Mesenchymal stem cell (in vitro differentiated cells and primary cell): ENCODE measurements at regions not wholly inside any gene's neighbourhood (a gene's known extent, or its start where the extent isn't known, plus 50 kb on each side); places are given as distances from the start of the nearest gene placed in this dataset.

Experiments used
- DNase-seq: peaks from one replicate; pipeline ENCODE4 v3.0.0-alpha.2; 2013
- H2AFZ ChIP-seq: one replicate; pipeline ENCODE4 v1.6.1; 2013; ENCODE audit warnings: low read depth, mild to moderate bottlenecking, control low read depth, inconsistent platforms, low read length, moderate library complexity
- H2AK5ac ChIP-seq: 2 replicates; pipeline ENCODE4 v1.6.1; 2013; ENCODE audit warnings: low read length, moderate library complexity, mild to moderate bottlenecking, inconsistent platforms; ENCODE audit not compliant: severe bottlenecking
- H2BK120ac ChIP-seq: one replicate; pipeline ENCODE4 v1.6.1; 2013; ENCODE audit warnings: low read depth, mild to moderate bottlenecking, inconsistent platforms, low read length, moderate library complexity
- H2BK12ac ChIP-seq, 2 experiments: one replicate each; pipeline ENCODE4 v1.6.1; 2013; ENCODE audit warnings: inconsistent platforms in 2 of 2, low read length in 2 of 2, mild to moderate bottlenecking in 2 of 2, moderate library complexity in 2 of 2, control low read depth in 1 of 2
- H2BK15ac ChIP-seq: one replicate; pipeline ENCODE4 v1.6.1; 2013; ENCODE audit warnings: mild to moderate bottlenecking, low read depth, inconsistent platforms; ENCODE audit not compliant: poor library complexity, severe bottlenecking
- H2BK5ac ChIP-seq: 2 replicates; pipeline ENCODE4 v1.6.1; 2013; ENCODE audit warnings: low read depth, mild to moderate bottlenecking, low read length, control low read depth, inconsistent platforms; ENCODE audit not compliant: poor library complexity, severe bottlenecking
- H3K14ac ChIP-seq, 2 experiments: one replicate each; pipeline ENCODE4 v1.6.1; 2013; ENCODE audit warnings: inconsistent platforms in 2 of 2, low read length in 2 of 2, control low read depth in 1 of 2, mild to moderate bottlenecking in 1 of 2, moderate library complexity in 1 of 2
- H3K18ac ChIP-seq, 2 experiments: one replicate each; pipeline ENCODE4 v1.6.1; 2013; ENCODE audit warnings: inconsistent platforms in 2 of 2, low read length in 2 of 2, control low read depth in 1 of 2, low read depth in 1 of 2, mild to moderate bottlenecking in 1 of 2
- H3K23ac ChIP-seq, 2 experiments: one replicate each; pipeline ENCODE4 v1.6.1; 2013; ENCODE audit warnings: inconsistent platforms in 2 of 2, low read length in 2 of 2, mild to moderate bottlenecking in 2 of 2, moderate library complexity in 2 of 2, control low read depth in 1 of 2
- H3K27ac ChIP-seq: 2 replicates; pipeline ENCODE4 v1.5.1; 2013; ENCODE audit warnings: mild to moderate bottlenecking, moderate library complexity, low read length, control low read depth, inconsistent platforms; ENCODE audit not compliant: poor library complexity, severe bottlenecking
- H3K27me3 ChIP-seq, 2 experiments: 2 replicates each; pipeline versions ENCODE4 v1.6.1 to v1.7.0; 2013; ENCODE audit warnings: low read length in 2 of 2, mild to moderate bottlenecking in 2 of 2, moderate library complexity in 2 of 2, control low read depth in 1 of 2, inconsistent platforms in 1 of 2; ENCODE audit not compliant: control insufficient read depth in 1 of 2, insufficient read depth in 1 of 2
- H3K36me3 ChIP-seq, 2 experiments: 2 replicates each; pipeline versions ENCODE4 v1.6.1 to v1.7.0; 2013; ENCODE audit warnings: low read length in 2 of 2, control low read depth in 1 of 2, inconsistent platforms in 1 of 2, low read depth in 1 of 2, mild to moderate bottlenecking in 1 of 2; ENCODE audit not compliant: insufficient read depth in 2 of 2, control insufficient read depth in 1 of 2
- H3K4ac ChIP-seq, 2 experiments: one replicate each; pipeline ENCODE4 v1.6.1; 2013; ENCODE audit warnings: inconsistent platforms in 2 of 2, low read length in 2 of 2, mild to moderate bottlenecking in 2 of 2, moderate library complexity in 2 of 2, control low read depth in 1 of 2, low read depth in 1 of 2
- H3K4me1 ChIP-seq: 2 replicates; pipeline ENCODE4 v1.6.1; 2013; ENCODE audit warnings: low read depth, low read length, control low read depth; ENCODE audit not compliant: control insufficient read depth, insufficient read depth
- H3K4me2 ChIP-seq: 2 replicates; pipeline ENCODE4 v1.6.1; 2013; ENCODE audit warnings: low read length, mild to moderate bottlenecking, inconsistent platforms; ENCODE audit not compliant: poor library complexity, severe bottlenecking
- H3K4me3 ChIP-seq, 2 experiments: 2 replicates each; pipeline versions ENCODE4 v1.5.1 to v1.7.0; 2013; ENCODE audit warnings: low read length in 2 of 2, mild to moderate bottlenecking in 2 of 2, control low read depth in 1 of 2, low read depth in 1 of 2; ENCODE audit not compliant: insufficient read depth in 1 of 2
- H3K79me1 ChIP-seq: replicated peaks from 2 replicates; pipeline ENCODE4 v1.6.1; 2013; ENCODE audit warnings: mild to moderate bottlenecking, control low read depth, low read length, inconsistent platforms; ENCODE audit not compliant: poor library complexity, severe bottlenecking
- H3K9ac ChIP-seq: 2 replicates; pipeline ENCODE4 v1.7.0; 2013; ENCODE audit warnings: mild to moderate bottlenecking, low read length, moderate library complexity
- H3K9me3 ChIP-seq: 2 replicates; pipeline ENCODE4 v1.7.0; 2013; ENCODE audit warnings: mild to moderate bottlenecking, low read length; ENCODE audit not compliant: control insufficient read depth
- H4K8ac ChIP-seq: one replicate; pipeline ENCODE4 v1.6.1; 2013; ENCODE audit warnings: inconsistent platforms, mild to moderate bottlenecking, low read length, moderate library complexity
- H4K91ac ChIP-seq: one replicate; pipeline ENCODE4 v1.6.1; 2013; ENCODE audit warnings: mild to moderate bottlenecking, low read length, inconsistent platforms
- WGBS: methylation state at CpG from one replicate; pipeline ENCODE4 v1.1.7; 2013; ENCODE audit warnings: mixed read lengths; 5-methylcytosine and 5-hydroxymethylcytosine counted together

DNA sequence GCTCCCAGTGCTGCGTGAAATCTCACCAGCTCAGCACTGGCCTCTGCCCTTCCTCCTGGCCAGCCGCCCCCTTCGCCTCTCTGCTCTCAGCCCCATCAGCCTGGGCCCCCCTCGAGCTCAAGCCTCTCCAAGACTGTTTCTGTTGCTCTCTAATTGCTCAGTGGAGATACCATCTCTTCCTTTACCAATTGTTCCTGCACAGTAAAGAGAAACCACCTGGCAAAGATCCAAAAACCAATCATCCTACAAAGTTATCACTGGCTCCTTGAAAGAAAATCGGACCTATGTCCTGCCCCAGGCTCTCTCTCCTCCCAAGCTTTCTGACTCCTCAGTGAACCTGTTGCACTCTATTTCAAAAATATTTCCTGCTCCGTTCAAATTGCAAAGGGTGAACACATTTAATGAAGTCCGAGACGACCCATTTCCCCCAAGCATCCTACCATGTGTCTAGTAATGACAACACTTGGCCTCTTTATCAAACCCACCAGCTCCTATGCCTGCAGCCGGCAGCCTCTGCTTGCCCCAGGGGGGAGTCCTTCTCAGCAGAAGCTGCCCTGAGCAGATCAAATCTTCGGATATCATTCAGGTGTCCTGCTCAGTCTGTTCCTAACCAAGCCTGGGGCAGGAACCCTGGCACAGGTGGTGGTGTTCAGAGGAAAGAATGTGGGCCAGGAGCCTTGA lies 53.7 kb upstream of the FAM174B start:
- Histone ChIP-seq H3K4me3 (no peak overlapping the region), H4K91ac (no peak overlapping the region), H3K4ac (no peak overlapping the region), H3K14ac (no peak overlapping the region), H3K27me3 (peaks cover 3 to 45% of the 10 kb centered on the region in 2 experiments), H3K9ac (no peak overlapping the region), H4K8ac (no peak overlapping the region), H3K9me3 (no peaks in the 10 kb centered on the region), H2BK5ac (no peak overlapping the region), H3K27ac (no peak overlapping the region), H2AK5ac (no peak overlapping the region), H2BK12ac (no peak overlapping the region), H3K79me1 (no peaks in the 10 kb centered on the region), H3K4me1 (peaks cover 3% of the 10 kb centered on the region), H3K23ac (no peak overlapping the region), H2AFZ (no peak overlapping the region), H3K4me2 (no peak overlapping the region), H2BK15ac (no peak overlapping the region), H3K36me3 (no peaks in the 10 kb centered on the region), H3K18ac (no peak overlapping the region), H2BK120ac (no peak overlapping the region)
- WGBS = 79% methylated on average over 10 of the region's 10 CpGs
- no peak for DNase-seq

DNA sequence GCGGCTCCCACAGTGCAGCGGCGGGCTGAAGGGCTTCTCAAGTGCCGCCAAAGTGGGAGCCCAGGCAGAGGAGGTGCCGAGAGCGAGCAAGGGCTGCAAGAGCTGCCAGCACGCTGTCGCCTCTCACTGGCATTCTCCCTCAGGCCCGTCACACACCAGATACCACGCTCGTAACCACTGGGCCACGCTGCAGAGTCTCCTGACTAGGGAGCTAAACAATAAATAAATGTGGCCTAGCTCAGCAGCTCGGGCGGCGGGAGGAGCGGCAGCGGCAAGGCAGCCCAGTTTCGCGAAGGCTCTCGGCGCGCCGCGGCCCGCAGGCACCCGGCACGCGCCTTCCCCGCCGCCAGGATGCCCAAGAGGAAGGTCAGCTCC lies 55.9 kb upstream of the FAM174B start:
- no peak overlapping the region for H3K4me3 ChIP-seq
- no peak overlapping the region for H3K4me2 ChIP-seq
- H2BK120ac ChIP-seq = no peak overlapping the region
- no peak overlapping the region for H2BK15ac ChIP-seq
- no peaks in the 10 kb centered on the region for H3K79me1 ChIP-seq
- 17% methylated on average over 25 of the region's 30 CpGs for WGBS
- H2BK5ac ChIP-seq = no peak overlapping the region
- peak; percentile 42 for DNase-seq
- H3K9me3 ChIP-seq = no peaks in the 10 kb centered on the region
- no peak overlapping the region for H2BK12ac ChIP-seq
- no peaks in the 10 kb centered on the region for H3K36me3 ChIP-seq
- peaks cover 0 to 42% of the 10 kb centered on the region in 2 experiments for H3K27me3 ChIP-seq
- H2AK5ac ChIP-seq = no peak overlapping the region
- no peak overlapping the region for H2AFZ ChIP-seq
- H3K23ac ChIP-seq = no peak overlapping the region
- H4K91ac ChIP-seq = no peak overlapping the region
- H3K4ac ChIP-seq = no peak overlapping the region
- H3K27ac ChIP-seq = no peak overlapping the region
- H3K14ac ChIP-seq = no peak overlapping the region
- no peak overlapping the region for H3K9ac ChIP-seq
- H3K4me1 ChIP-seq = peaks cover 3% of the 10 kb centered on the region
- no peak overlapping the region for H4K8ac ChIP-seq
- peak overlapping the region in 1 of 2 experiments; percentile 73 for H3K18ac ChIP-seq

DNA sequence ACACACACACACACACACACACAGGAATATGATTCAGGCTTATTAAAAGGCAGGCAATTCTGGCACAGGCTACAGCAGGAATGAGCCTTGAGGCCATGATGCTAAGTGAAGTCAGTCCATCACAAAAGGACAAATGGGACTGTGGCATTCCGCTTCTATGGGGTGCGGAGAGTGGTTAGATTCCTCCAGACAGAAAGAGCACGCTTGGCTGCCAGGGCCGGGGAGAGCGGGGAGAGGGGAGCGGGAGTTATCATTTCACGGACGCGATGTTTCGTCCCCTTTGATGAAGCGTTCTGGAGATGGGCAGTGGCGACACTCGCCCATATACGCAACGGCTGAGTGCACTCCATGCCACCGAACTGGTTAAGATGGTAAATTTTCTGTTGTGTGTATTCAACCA lies 58.5 kb upstream of the FAM174B start:
- Histone ChIP-seq H3K23ac (no peak overlapping the region), H4K91ac (no peak overlapping the region), H4K8ac (no peak overlapping the region), H3K4me2 (peak overlapping the region; percentile 74), H2BK5ac (no peak overlapping the region), H3K36me3 (no peaks in the 10 kb centered on the region), H2BK12ac (no peak overlapping the region), H3K79me1 (no peaks in the 10 kb centered on the region), H3K9me3 (no peaks in the 10 kb centered on the region), H3K27me3 (peaks cover 0 to 42% of the 10 kb centered on the region in 2 experiments), H2AK5ac (no peak overlapping the region), H2BK120ac (no peak overlapping the region), H3K18ac (no peak overlapping the region), H3K14ac (no peak overlapping the region), H3K4me3 (peak overlapping the region; percentile 4 to 80), H3K4me1 (peaks cover 3% of the 10 kb centered on the region), H2BK15ac (no peak overlapping the region), H3K4ac (no peak overlapping the region), H3K9ac (peak overlapping the region; percentile 87), H3K27ac (no peak overlapping the region), H2AFZ (peak overlapping the region; percentile 48)
- 4% methylated on average over 10 of the region's 16 CpGs for WGBS
- no peak for DNase-seq

DNA sequence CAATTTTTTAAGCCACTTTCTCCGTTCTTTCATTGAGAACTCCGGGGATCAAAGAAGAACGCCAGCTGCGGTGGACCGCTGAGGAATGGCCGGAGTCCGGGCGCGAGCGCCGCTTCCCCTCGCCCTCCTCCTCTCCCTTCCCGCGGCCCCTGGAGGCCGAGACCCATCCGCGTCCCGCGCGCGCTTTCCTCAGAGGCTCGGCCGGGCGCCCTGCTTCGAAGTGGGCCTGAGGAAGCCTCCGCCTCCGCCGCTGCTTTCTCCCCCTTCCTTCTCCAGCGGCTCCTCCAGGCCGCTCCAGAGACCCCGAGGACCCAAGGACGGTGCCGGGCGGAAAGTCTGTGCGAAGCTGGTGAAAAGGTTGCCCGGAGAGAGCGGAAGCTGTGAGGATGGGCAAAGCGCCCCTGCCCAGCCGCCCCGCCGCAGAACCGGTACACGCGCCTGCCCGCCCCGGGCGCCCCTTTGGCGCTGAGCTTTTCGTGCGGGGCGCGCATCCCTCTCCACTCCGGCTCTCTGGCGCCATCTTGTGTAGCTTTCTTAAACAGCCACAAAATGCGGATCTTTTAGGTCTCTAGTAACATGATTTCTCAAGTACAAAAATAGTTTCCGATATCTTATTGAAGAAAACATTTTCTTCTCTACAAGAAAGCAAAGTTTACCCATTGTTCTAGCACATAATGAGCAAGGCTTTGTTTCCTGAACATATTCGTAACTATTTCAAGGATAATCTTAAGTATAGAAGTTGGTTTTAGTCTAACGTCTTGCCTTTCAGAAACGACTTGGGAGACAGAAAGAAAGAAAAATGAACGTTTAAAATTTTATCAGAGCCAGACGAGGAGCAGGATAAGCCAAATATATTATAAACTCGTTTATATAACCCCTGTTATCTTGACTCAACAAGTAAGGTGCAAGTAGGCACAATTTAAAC lies 59.2 kb upstream of the FAM174B start:
- H2AK5ac ChIP-seq = no peak overlapping the region
- no peak overlapping the region for H3K23ac ChIP-seq
- no peaks in the 10 kb centered on the region for H3K36me3 ChIP-seq
- peak; percentile 76 for DNase-seq
- H2BK5ac ChIP-seq = no peak overlapping the region
- no peak overlapping the region for H3K4ac ChIP-seq
- no peaks in the 10 kb centered on the region for H3K79me1 ChIP-seq
- under 1% methylated on average over 37 of the region's 62 CpGs for WGBS
- no peak overlapping the region for H2BK120ac ChIP-seq
- no peak overlapping the region for H2BK15ac ChIP-seq
- no peaks in the 10 kb centered on the region for H3K9me3 ChIP-seq
- peak overlapping the region; percentile 3 for H4K8ac ChIP-seq
- H3K4me3 ChIP-seq = peak overlapping the region; percentile 44 to 80
- H3K4me1 ChIP-seq = peaks cover 3% of the 10 kb centered on the region
- peak overlapping the region in 1 of 2 experiments; percentile 29 for H2BK12ac ChIP-seq
- H3K18ac ChIP-seq = no peak overlapping the region
- H4K91ac ChIP-seq = no peak overlapping the region
- H3K14ac ChIP-seq = no peak overlapping the region
- peak overlapping the region; percentile 48 for H2AFZ ChIP-seq
- peaks cover 0 to 41% of the 10 kb centered on the region in 2 experiments for H3K27me3 ChIP-seq
- H3K9ac ChIP-seq = peak overlapping the region; percentile 87
- no peak overlapping the region for H3K27ac ChIP-seq
- H3K4me2 ChIP-seq = peak overlapping the region; percentile 74
